Upper lobe of left lung (tissue), 4 donors: ENCODE measurements at regions not wholly inside any gene's neighbourhood (a gene's known extent, or its start where the extent isn't known, plus 50 kb on each side); places are given as distances from the start of the nearest gene placed in this dataset.

Experiments
- EP300 ChIP-seq, 4 donors: sonication (generic); formaldehyde crosslinking; IDR thresholded peaks; one replicate each; pipeline ENCODE4 v1.5.1; 2017; ENCODE audit warnings: antibody characterized with exemption in 4 of 4, control low read depth in 2 of 4
- POLR2A ChIP-seq, 4 donors: fragments of 450-650 bp; IDR thresholded peaks; one replicate each; pipeline ENCODE4 v1.5.1; 2016 to 2017; ENCODE audit warnings: antibody characterized with exemption in 4 of 4, mild to moderate bottlenecking in 2 of 4
- POLR2AphosphoS5 ChIP-seq, 2 donors: sonication (generic); formaldehyde crosslinking; IDR thresholded peaks; one replicate each; pipeline ENCODE4 v1.5.1; 2017; ENCODE audit warnings: antibody characterized with exemption in 2 of 2
- TF ChIP-seq, protein P1 (sequence below), 6 experiments: fragments of 450-650 bp in 4 of 6; fragments of 200-600 bp in 2 of 6; sonication (generic) in 2 of 6; IDR thresholded peaks; one replicate each; pipeline ENCODE4 v1.5.1; 2016 to 2019; ENCODE audit warnings: antibody characterized with exemption in 6 of 6

DNA sequence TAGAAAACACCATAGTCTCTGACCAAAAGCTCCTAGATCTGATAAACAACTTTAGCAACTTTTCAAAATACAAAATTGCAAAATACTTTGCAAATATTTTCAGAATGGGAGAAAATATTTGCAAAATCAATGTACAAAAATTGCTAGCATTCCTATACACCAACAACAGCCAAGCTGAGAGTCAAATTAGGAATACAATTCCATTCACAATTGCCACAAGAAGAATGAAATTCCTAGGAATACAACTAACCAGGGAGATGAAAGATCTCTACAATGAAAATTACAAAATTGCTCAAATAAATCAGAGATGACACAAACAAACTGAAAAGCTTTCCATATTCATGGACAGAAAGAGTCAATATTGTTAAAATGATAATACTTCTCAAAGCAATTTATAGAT is 327.0 kb upstream of the ZC3H15 start:
- TF ChIP-seq, protein P1, sequence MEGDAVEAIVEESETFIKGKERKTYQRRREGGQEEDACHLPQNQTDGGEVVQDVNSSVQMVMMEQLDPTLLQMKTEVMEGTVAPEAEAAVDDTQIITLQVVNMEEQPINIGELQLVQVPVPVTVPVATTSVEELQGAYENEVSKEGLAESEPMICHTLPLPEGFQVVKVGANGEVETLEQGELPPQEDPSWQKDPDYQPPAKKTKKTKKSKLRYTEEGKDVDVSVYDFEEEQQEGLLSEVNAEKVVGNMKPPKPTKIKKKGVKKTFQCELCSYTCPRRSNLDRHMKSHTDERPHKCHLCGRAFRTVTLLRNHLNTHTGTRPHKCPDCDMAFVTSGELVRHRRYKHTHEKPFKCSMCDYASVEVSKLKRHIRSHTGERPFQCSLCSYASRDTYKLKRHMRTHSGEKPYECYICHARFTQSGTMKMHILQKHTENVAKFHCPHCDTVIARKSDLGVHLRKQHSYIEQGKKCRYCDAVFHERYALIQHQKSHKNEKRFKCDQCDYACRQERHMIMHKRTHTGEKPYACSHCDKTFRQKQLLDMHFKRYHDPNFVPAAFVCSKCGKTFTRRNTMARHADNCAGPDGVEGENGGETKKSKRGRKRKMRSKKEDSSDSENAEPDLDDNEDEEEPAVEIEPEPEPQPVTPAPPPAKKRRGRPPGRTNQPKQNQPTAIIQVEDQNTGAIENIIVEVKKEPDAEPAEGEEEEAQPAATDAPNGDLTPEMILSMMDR (IDR thresholded peaks at IDR 0.05): no peak
- TF ChIP-seq POLR2AphosphoS5 (IDR thresholded peaks at IDR 0.05): no peak
- TF ChIP-seq POLR2A (IDR thresholded peaks at IDR 0.05): no peak
- TF ChIP-seq EP300 (IDR thresholded peaks at IDR 0.05): no peak
